KBM-7 (cell line): ENCODE measurements at regions not wholly inside any gene's neighbourhood (a gene's known extent, or its start where the extent isn't known, plus 50 kb on each side); places are given as distances from the start of the nearest gene placed in this dataset.

Experiments used
- DNase-seq: peaks from one replicate; pipeline ENCODE4 v3.0.0-alpha.2; 2015
- in situ Hi-C: fragments of 300-500 bp; cut with MboI; formaldehyde crosslinking; loops from 2 replicates; pipeline ENCODE4 v1.14.3; 2020; ENCODE audit warnings: low sequenced_read_pairs, low pct_unique_long_range_greater_than_20kb, mixed read lengths

DNA sequence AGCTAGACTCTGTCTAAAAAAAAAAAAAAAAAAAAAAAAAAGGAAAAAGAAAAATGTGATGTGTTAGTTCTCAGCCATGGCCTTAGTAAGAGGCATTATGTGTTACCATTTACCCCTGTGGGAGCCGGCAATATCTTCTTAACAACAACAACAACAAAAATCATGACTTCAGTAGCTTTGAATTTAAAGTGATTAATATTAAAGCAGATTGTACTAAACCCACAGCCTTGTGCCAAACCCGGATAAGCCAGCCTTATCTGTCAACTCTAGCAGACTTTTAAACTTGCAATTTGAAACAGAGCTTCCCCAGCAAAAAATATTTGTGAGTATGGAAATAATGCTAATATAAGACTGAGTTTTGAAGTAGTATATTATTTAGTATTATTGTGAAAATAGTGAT is 462.1 kb upstream of the GNPDA2 start:
- DNase-seq = no peak
- in situ Hi-C loops = no loop called here

DNA sequence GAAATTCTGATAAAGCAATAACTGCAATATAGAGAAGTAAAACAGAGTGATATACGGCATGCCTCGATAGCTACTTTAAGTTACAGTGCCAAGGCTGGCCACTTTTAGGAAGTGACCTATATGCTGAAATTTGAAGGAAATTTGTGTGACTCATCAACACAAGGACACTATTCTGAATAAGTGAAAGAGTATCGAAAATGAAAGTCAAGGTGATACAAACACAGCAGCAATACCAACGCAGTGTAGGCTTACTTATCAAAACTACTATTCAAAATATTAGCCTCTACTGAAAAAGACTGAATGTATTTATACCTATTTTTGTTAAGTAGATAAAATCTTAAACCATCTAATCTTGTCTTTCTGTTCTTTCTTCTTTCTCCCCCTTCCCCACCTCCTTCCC is 459.9 kb upstream of the GNPDA2 start:
- in situ Hi-C loops = no loop called here
- no peak for DNase-seq

DNA sequence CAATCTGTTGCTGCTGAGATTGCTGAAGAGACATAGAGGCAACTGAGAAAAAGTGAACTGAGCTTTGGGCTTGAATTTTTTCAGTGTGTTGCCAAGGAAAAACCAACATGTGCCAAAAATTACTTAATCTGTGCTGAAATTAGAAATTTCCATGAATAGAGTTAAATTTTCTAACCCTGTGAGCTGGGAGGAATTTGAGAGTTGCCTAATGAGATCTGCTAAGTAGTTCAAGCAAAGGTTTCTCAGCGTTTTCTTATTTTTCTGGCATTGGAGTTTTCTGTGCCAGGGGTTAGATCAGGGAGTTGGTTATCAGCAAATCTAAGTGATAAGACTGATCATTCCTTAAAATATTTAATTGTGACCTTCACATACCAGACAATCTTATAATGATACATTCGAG is 457.5 kb upstream of the GNPDA2 start:
- DNase-seq = no peak
- in situ Hi-C loops = no loop called here

DNA sequence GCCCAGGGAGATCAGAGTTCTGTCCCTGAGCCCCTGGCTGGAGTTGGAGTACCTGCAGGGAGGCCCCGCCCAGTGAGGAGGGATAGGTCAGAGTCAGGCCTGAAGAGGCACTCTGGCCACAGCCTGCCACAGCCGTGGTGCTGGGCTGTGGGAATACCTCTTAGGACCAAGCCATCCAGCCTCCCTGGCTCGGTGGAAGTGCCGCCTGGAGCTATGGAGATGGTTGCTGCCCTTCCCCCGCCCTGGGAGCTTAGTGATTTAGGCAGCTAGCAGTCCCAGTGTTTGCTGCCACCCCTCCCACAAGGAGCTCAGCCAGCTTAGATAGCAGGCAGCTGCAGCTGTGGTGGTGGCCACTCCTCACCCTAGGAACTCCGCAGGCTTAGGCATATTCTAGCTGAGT is 446.3 kb upstream of the GNPDA2 start:
- DNase-seq = no peak
- in situ Hi-C loops = no loop called here

DNA sequence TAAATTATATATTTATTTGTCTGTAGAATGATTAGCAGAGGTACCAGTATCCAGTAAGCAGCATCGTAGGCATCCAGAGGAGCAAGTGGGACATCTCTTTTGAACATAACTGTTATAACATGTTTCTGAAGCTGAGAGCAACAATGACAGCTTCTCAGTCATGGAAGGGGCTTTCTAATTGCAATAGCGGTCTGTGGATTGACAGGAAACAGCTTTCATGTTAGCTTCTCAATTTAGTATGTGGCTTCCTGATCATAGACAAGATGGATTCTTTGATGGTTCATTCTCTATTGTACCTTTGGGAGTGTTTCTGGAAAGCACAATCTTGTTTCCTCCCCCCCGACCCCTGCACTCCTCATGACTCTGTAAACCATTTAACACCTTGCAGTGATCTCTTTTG is 434.6 kb upstream of the GNPDA2 start:
- in situ Hi-C loops = no loop called here
- DNase-seq = no peak

DNA sequence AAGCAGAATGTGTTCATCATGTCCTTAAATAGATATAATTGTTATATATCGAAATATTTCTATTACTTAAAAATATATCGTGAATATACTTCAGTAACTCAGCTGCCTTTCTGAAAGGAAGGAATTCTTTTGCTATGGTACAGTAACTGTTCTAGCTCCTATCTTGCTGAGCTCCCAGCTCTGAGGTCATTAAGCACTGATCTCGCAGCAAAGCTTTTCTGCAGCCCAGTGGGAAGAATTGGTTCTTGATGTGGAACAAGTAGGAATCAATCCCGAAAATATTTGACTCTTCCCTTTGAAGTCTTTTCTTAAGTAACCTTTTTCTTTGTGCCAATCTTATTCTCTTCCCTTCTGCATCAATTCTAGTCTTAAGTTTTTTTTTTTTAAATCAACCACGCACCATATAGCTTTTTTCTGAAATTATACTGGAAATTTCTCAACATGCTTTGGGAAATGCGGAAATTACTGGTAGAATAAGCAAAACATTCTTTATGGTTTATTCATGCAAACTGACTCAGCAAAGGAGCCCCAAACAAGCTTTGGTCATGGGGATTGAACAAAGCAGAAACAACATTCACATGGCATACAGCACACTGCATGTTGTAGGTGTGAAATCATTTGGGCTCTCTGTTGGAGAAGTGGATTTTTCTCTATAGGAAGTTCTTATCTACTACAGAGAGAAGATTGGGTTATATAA is 428.9 kb upstream of the GNPDA2 start:
- in situ Hi-C loops = no loop called here
- no peak for DNase-seq

DNA sequence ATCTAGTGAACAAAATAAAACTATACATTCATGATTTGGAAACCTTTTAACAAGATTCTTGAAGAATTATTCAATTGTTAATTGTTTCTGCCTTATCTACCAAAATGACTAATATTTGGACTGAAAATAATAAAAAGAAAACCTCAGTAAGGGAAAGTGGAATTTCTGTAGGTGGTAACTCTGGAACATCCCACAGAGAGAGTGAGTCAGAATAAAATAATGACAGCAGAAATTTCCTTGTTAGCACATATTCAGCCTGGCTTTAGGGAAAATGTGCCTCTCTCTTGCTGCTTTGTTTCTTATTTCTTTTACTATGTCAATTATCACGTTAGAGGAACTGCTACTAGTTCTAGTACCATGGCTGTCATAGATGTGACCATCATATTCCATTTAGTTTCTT is 421.5 kb upstream of the GNPDA2 start:
- no peak for DNase-seq
- in situ Hi-C loops = no loop called here

DNA sequence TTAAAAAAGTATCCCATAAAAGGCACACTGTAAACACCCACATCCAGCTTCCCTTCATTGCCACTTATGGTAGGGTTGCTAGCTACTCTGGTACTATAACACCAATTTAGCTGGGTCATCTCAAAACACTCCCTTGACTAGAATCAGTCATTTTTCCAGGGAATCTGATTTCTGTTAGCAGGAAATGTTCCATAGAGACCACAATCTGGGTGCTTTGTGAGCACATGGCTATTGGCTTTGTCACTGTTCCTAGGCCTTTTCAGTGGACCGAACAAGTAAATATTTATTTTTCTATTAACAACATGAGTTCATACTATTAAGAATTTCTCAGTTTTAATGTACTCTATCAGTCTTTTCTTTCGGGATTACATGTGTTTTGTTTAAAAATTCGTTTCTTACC is 404.7 kb upstream of the GNPDA2 start:
- no peak for DNase-seq
- in situ Hi-C loops = no loop called here

DNA sequence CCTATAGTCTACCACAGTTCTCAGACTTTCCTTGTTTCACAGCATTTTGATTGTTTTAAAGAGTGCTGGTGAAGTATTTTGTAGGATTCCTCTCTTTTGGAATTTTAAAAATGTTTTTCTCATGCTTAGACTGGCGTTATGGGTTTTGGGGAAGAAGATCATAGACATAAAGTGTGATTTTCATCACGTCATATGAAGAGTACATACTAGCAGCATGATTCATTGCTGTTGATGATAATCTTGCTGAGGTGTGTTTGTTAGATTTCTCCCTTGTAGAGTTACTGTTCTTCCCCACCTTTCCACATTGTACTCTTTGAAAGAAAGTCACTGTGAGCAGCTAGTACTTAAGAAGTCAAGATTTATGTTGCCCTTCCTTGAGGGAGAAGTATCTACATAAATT is 396.1 kb upstream of the GNPDA2 start:
- in situ Hi-C loops = no loop called here
- no peak for DNase-seq

DNA sequence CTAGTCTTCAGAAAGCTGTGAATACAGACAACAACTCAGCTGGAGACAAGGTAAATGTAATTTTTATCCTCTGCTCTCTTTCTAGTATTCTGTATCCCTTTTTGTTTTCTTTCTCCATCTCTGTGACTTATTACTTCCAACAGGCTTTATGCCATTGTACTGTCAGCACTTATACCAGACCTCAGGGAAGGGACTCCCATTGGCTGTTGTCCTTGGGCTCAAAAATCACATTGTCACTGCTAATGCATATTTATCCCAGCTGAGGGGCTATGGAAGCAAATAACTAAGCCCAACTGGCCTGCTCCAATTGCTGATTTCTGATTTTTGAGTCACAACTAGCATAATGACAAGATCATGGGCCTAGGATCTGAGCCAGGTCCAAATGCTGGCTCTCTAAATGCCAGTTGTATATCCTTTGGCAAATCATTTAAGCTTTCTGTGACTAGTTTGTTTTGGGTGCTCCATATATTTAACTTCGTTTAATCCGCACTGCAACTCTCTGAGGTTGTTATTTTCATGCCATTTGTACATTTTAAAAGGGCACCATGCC is 395.1 kb upstream of the GNPDA2 start:
- DNase-seq = no peak
- in situ Hi-C loops = no loop called here

DNA sequence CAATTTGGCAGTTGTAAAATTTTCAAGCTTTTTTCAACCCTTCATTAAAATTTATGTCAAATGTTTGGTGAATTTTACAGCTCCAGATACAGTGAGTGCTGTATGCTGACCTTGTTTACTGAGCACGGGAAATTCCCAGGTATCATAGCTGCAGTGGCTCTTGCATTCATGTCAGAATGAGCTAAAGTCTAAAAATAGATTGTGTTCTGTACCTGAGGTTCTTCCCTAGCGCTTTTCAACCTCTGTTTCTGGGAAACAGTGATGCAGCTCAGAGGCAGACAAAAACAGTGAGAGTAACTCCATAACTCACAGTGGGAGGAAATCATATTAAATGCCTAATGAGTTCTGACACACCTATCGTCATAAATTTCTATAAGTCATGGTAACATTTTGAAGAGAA is 393.8 kb upstream of the GNPDA2 start:
- in situ Hi-C loops = no loop called here
- no peak for DNase-seq

DNA sequence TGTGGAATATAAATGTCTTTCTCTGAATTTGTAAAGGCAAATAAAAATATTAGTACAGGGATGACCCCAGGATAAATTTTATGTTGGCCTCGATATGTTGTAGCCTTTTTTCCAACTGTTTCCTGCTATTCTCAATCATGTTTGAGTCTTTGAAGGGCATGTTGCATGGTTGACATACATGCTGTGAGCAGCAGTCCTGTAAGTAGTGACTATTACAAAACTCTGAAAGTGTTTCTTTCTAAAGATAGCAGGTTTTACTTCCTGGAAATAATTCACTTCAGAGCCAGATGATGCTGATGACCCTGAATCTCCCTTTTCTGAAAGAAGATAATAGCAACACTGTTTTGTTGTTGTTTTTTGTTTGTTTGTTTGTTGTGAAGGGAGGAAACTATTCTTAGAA is 393.0 kb upstream of the GNPDA2 start:
- in situ Hi-C loops = no loop called here
- DNase-seq = no peak

DNA sequence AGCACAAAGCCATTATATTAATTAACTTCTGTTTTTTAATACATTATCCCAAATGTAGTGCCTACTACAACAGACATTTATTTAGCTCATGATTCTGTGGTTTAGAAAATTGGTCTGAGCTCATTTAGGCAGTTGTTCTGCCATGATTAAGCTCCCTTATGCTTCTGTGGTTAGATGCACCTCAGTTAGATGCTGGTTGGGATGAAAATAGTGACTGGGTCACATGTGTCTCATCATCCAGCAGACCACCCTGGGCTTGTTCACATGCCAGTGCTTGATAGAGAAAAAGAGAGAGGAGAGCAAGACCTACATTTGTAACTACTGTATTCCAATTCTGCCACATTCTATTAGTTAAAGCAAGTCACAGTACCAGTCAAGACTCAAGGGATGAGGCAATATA is 376.4 kb upstream of the GNPDA2 start:
- DNase-seq = no peak
- in situ Hi-C loops = no loop called here

DNA sequence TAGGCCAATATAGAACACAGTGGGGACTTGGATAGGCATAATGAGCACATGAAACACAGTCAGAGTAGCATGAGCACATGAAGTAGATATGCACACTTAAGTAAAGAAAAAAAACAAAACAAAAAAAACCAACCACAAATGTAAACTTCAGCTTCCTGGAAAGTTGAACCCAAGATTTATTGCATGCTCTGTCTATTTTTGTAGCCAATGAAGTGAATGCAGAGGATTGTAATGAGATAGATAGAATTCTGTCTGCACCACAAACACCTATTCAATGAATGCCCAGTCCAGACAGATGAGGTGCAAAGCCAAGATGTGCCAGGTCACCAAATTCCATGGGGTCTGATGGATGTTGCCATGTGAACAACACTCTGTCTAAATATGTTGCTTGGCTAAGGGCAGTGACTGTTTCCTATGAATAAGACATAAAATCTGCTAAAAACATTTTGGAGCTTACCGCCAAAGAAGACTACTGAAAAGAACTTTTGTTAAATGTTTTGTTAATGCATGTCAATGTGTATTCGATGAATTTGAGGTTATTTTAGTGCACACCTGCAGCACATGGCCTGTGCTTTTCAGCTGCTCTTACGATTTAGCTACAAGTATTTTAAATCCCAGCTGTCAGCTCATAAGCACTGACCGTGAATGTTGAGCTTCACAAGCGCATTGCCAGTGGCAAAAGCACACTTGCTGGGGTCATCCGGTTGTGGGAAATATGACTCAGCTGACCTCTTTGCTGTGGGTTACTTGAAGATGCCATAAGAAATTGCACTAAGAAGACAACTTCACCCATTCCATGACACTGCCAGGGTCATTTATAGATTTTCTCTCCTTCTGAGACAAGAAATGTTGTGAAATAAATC is 374.8 kb upstream of the GNPDA2 start:
- in situ Hi-C loops = no loop called here
- DNase-seq = no peak

DNA sequence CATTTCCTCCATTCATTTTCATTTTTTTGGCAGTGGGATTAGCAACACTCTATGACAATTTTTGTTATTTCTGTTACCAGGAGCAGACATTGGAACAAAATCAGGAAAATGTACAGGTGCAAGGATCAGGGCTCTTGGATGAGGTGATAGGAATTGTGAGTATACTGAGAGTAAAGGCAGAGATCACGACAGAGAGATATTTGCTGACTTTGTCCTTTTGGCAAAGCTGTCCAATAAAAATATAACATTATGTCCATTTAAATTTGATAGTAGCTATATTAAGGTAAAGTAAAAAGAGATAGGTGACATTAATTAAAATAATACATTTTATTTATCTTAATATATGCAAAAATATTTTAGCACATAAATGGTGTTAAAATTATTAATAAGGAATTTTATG is 373.1 kb upstream of the GNPDA2 start:
- DNase-seq = no peak
- in situ Hi-C loops = no loop called here

DNA sequence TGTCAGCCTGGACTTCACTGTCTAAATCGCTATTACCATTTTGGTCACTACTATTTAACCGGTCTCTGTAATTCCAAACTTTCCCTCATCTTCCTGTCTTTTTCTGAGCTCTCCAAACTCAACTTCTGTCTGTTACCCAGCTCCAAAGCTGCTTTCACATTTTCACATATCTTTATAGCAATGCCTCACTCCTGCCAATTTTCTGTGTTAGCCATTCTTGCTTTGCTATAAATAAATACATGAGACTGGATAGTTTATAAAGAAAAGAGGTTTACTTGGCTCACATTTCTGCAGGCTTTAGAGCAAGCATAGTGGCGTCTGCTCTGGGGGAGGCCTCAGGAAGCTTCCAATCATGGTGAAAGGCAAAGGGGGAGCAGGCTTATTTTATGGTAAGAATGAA is 368.3 kb upstream of the GNPDA2 start:
- in situ Hi-C loops = no loop called here
- DNase-seq = no peak

DNA sequence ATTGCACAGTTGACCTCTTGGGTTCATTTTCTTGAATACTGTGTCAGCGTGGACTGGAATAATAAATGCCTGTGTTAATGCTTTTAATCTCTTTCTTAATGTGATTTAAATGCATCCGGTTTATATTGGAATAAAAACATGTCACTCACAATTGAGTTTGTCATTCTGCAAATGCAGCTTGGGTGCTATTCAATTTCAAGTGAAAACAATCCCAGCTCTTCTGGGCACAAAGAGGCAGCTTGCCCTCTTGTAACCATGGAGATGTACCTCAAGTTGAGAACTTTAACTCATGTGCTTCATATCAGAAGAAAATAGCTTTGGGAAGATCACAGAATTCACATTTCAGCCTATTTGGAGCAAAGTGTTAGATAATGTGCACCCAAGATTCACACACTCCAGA is 355.7 kb upstream of the GNPDA2 start:
- no peak for DNase-seq
- in situ Hi-C loops = no loop called here

DNA sequence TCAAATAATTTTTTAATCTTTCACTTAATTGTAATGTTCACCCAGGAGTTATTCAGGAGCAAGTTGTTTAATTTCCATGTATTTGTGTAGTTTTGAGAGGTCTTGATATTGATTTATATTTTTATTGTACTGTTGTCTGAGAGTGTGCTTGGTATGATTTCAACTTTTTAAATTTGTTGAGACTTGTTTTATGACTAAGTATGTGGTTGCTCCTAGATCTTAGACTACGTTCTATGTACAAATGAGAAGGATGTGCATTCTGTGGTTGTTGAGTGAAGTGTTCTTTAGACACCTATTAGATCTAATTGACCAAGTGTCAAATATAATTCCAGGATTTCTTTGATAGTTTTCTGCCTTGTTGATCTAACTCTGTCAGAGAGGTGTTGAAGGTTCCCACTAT is 353.3 kb upstream of the GNPDA2 start:
- in situ Hi-C loops = no loop called here
- DNase-seq = no peak

DNA sequence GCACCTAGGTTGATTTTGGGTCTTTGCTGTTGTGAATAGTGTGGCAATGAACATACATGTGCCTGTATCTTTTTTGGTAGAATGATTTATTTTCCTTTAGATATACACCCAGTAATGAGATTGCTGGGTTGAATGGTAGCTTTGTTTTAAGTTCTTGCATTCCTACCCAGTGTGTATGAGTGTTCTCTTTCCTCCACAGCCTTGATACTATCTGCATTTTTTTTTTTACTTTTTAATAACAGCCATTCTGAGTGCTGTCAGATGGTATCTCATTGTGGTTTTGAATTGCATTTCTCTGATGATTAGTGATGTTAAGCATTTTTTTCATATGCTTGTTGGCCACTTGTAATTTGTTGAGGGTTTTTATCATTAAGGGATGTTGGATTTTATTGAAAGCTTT is 351.8 kb upstream of the GNPDA2 start:
- in situ Hi-C loops = no loop called here
- DNase-seq = no peak

DNA sequence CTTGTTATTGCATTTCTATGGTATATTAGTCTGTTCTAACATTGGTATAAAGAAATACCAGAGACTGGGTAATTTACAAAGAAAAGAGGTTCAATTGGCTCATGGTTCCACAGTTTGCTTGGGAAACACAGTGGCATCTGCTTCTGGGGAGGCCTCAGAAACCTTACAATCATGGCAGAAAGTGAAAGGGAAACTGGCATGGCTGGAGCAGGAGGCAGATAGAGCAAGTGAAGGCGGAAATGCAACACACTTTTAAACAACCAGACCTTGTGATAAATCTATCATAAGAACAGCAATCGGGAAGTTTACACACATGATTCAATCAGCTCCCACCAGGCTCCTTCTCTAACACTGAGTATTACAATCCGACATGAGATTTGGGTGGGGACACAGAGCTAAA is 346.6 kb upstream of the GNPDA2 start:
- no peak for DNase-seq
- in situ Hi-C loops = no loop called here

DNA sequence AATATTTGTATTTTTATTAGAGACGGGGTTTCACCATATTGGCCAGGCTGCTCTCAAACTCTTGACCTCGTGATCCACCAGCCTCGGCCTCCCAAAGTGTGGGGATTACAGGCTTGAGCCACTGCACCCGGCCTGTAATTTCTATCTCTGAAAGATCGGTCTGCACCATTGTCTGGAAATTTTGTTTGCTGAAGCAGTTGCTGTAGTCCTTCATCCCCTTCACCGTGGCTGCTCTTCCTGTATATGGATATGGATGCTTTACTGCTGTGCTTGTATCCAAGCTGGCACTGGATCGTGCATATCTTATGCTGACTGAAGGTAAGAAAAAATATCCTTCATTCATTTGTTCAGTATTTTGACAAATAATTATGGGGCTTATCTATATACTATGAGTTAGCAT is 338.4 kb upstream of the GNPDA2 start:
- in situ Hi-C loops = no loop called here
- no peak for DNase-seq
